Right atrium auricular region (tissue), 2 donors: ENCODE measurements at regions not wholly inside any gene's neighbourhood (a gene's known extent, or its start where the extent isn't known, plus 50 kb on each side); places are given as distances from the start of the nearest gene placed in this dataset.

Source experiments
- DNase-seq: peaks from one replicate; pipeline ENCODE4 v3.0.0-alpha.2; 2019; ENCODE audit warnings: low spot score
- H3K27ac ChIP-seq, 2 donors: fragments of 200-600 bp; sonication (generic); 1 replicate in 1 of 2; 2 replicates in 1 of 2; pipeline ENCODE4 v1.5.1; 2016 to 2019
- H3K27me3 ChIP-seq, 2 donors: fragments of 200-600 bp; sonication (generic); one replicate each; pipeline versions ENCODE4 v1.5.1 to v1.6.0; 2017 to 2019
- H3K36me3 ChIP-seq: fragments of 200-600 bp; sonication (generic); one replicate; pipeline ENCODE4 v1.5.1; 2016
- H3K4me1 ChIP-seq, 2 donors: fragments of 200-600 bp; sonication (generic); one replicate each; pipeline versions ENCODE4 v1.5.1 to v1.6.0; 2017 to 2019
- H3K4me3 ChIP-seq, 2 donors: fragments of 200-600 bp; sonication (generic); 1 replicate in 1 of 2; 2 replicates in 1 of 2; pipeline ENCODE4 v1.5.1; 2017 to 2019; ENCODE audit warnings: mild to moderate bottlenecking in 1 of 2, moderate library complexity in 1 of 2
- H3K9me3 ChIP-seq, 2 donors: fragments of 200-600 bp; sonication (generic); one replicate each; pipeline ENCODE4 v1.5.1; 2019
- CTCF ChIP-seq, 2 donors: fragments of 200-600 bp; sonication (generic); IDR thresholded peaks; one replicate each; pipeline ENCODE4 v1.5.1; 2019; ENCODE audit warnings: antibody characterized with exemption in 2 of 2

GRCh38 chr14:42370056-42370455, 763.4 kb downstream of the LRFN5 start:
- H3K9me3 ChIP-seq, result no peaks in the 10 kb centered on the region
- no peaks in the 10 kb centered on the region for H3K36me3 ChIP-seq
- TF ChIP-seq CTCF (IDR thresholded peaks at IDR 0.05), result no peak
- H3K4me1 ChIP-seq, result no peaks in the 10 kb centered on the region
- H3K27ac ChIP-seq, result no peak overlapping the region
- DNase-seq, result no peak
- H3K27me3 ChIP-seq, result no peaks in the 10 kb centered on the region
- no peak overlapping the region for H3K4me3 ChIP-seq

GRCh38 chr14:42368234-42368633, 761.6 kb downstream of the LRFN5 start:
- no peak for TF ChIP-seq CTCF (IDR thresholded peaks at IDR 0.05)
- Histone ChIP-seq H3K27ac (no peak overlapping the region), H3K27me3 (no peaks in the 10 kb centered on the region), H3K9me3 (no peaks in the 10 kb centered on the region), H3K4me3 (no peak overlapping the region), H3K4me1 (no peaks in the 10 kb centered on the region), H3K36me3 (no peaks in the 10 kb centered on the region)
- DNase-seq, result no peak

- Histone ChIP-seq H3K36me3 (no peaks in the 10 kb centered on the region), H3K9me3 (no peaks in the 10 kb centered on the region), H3K4me1 (no peaks in the 10 kb centered on the region), H3K27me3 (no peaks in the 10 kb centered on the region), H3K27ac (no peak overlapping the region), H3K4me3 (no peak overlapping the region)
- no peak for DNase-seq
- TF ChIP-seq CTCF (IDR thresholded peaks at IDR 0.05), result no peak
These were observed 746.6 kb downstream of the LRFN5 start for GRCh38 chr14:42353315-42353714.

- H3K36me3 ChIP-seq, result no peaks in the 10 kb centered on the region
- H3K9me3 ChIP-seq, result peaks cover 0 to 3% of the 10 kb centered on the region in 2 donors
- no peaks in the 10 kb centered on the region for H3K4me1 ChIP-seq
- no peak for TF ChIP-seq CTCF (IDR thresholded peaks at IDR 0.05)
- H3K4me3 ChIP-seq, result no peak overlapping the region
- H3K27me3 ChIP-seq, result no peaks in the 10 kb centered on the region
- no peak overlapping the region for H3K27ac ChIP-seq
- no peak for DNase-seq
These were observed 729.2 kb downstream of the LRFN5 start for GRCh38 chr14:42335918-42336317.

- no peaks in the 10 kb centered on the region for H3K27me3 ChIP-seq
- no peaks in the 10 kb centered on the region for H3K4me1 ChIP-seq
- TF ChIP-seq CTCF (IDR thresholded peaks at IDR 0.05), result no peak
- H3K36me3 ChIP-seq, result no peaks in the 10 kb centered on the region
- H3K27ac ChIP-seq, result no peak overlapping the region
- H3K4me3 ChIP-seq, result no peak overlapping the region
- DNase-seq, result no peak
- peaks cover 0 to 3% of the 10 kb centered on the region in 2 donors for H3K9me3 ChIP-seq
These were observed 728.3 kb downstream of the LRFN5 start for GRCh38 chr14:42334931-42335330.

- H3K4me1 ChIP-seq, result no peaks in the 10 kb centered on the region
- no peak for TF ChIP-seq CTCF (IDR thresholded peaks at IDR 0.05)
- H3K4me3 ChIP-seq, result no peak overlapping the region
- no peaks in the 10 kb centered on the region for H3K27me3 ChIP-seq
- H3K27ac ChIP-seq, result no peak overlapping the region
- DNase-seq, result no peak
- no peaks in the 10 kb centered on the region for H3K36me3 ChIP-seq
- H3K9me3 ChIP-seq, result no peaks in the 10 kb centered on the region
These were observed 716.8 kb downstream of the LRFN5 start for GRCh38 chr14:42323426-42323825.
